Tibial nerve (tissue), 4 donors: ENCODE measurements at regions not wholly inside any gene's neighbourhood (a gene's known extent, or its start where the extent isn't known, plus 50 kb on each side); places are given as distances from the start of the nearest gene placed in this dataset.

ENCODE experiments used
- EP300 ChIP-seq, 2 donors: sonication (generic); formaldehyde crosslinking; IDR thresholded peaks; one replicate each; pipeline ENCODE4 v1.6.1; 2017; ENCODE audit warnings: antibody characterized with exemption in 2 of 2, mild to moderate bottlenecking in 1 of 2
- POLR2A ChIP-seq, 2 donors: fragments of 450-650 bp; IDR thresholded peaks; one replicate each; pipeline ENCODE4 v1.6.1; 2017; ENCODE audit warnings: antibody characterized with exemption in 2 of 2, mild to moderate bottlenecking in 2 of 2, moderate library complexity in 2 of 2
- TF ChIP-seq, protein P1 (sequence below), 5 experiments: fragments of 200-600 bp in 3 of 5; fragments of 450-650 bp in 2 of 5; sonication (generic) in 3 of 5; IDR thresholded peaks; one replicate each; pipeline ENCODE4 v1.5.1; 2016 to 2019; ENCODE audit warnings: antibody characterized with exemption in 5 of 5, mild to moderate bottlenecking in 3 of 5, moderate library complexity in 2 of 5

DNA sequence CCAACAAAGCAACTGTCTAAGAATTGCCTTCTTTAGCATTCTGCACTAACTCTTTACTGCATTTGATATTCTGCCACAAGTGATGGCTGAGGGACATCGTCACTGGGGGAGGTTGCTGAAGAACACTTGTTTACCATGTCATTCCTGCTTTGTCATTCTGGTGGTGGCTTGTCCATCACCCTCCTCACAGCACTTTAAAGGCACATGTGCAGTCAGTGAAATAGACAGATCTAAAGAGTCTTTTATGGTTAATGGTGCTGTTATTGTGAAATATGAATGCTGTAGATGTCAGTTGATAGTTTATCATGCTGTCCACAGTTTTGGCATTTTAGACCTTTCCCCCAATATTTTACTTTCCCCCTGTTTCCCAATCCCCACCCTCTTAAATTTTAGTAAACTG lies 120.9 kb upstream of the TSC22D1 start:
- TF ChIP-seq, protein P1, sequence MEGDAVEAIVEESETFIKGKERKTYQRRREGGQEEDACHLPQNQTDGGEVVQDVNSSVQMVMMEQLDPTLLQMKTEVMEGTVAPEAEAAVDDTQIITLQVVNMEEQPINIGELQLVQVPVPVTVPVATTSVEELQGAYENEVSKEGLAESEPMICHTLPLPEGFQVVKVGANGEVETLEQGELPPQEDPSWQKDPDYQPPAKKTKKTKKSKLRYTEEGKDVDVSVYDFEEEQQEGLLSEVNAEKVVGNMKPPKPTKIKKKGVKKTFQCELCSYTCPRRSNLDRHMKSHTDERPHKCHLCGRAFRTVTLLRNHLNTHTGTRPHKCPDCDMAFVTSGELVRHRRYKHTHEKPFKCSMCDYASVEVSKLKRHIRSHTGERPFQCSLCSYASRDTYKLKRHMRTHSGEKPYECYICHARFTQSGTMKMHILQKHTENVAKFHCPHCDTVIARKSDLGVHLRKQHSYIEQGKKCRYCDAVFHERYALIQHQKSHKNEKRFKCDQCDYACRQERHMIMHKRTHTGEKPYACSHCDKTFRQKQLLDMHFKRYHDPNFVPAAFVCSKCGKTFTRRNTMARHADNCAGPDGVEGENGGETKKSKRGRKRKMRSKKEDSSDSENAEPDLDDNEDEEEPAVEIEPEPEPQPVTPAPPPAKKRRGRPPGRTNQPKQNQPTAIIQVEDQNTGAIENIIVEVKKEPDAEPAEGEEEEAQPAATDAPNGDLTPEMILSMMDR (IDR thresholded peaks at IDR 0.05) = no peak
- TF ChIP-seq POLR2A (IDR thresholded peaks at IDR 0.05) = no peak
- no peak for TF ChIP-seq EP300 (IDR thresholded peaks at IDR 0.05)
